ENCODE measurements at regions not wholly inside any gene's neighbourhood (a gene's known extent, or its start where the extent isn't known, plus 50 kb on each side); places are given as distances from the start of the nearest gene placed in this dataset.

GRCh38 chr6:1551249-1551648 lies 58.5 kb upstream of the FOXC1 start:
- no peak overlapping the region for H3K27ac Mint-ChIP-seq (ENCODE audit: unreplicated experiment)
- Histone ChIP-seq H4K20me1 (ENCODE audit: insufficient read depth, low read length) (no peaks in the 10 kb centered on the region), H3K9ac (ENCODE audit: low read length) (no peak overlapping the region), H3K4me3 (ENCODE audit: insufficient read depth, low read depth, low read length) (no peak overlapping the region), H3K36me3 (ENCODE audit: insufficient read depth, low read length) (no peaks in the 10 kb centered on the region), H3K4me2 (ENCODE audit: low read length) (no peak overlapping the region), H3K27me3 (ENCODE audit: insufficient read depth, low read length) (no peaks in the 10 kb centered on the region), H3K4me1 (ENCODE audit: insufficient read depth, low read length) (no peaks in the 10 kb centered on the region), H3K79me2 (ENCODE audit: insufficient read depth, low read length) (no peaks in the 10 kb centered on the region), H3K9me3 (ENCODE audit: insufficient read depth, low read depth, low read length) (no peaks in the 10 kb centered on the region), H2AFZ (ENCODE audit: low read depth, low read length) (no peak overlapping the region), H3K27ac (ENCODE audit: low read depth, low read length) (no peak overlapping the region)
- H3K9me3 Mint-ChIP-seq (ENCODE audit: unreplicated experiment), result peaks cover 5% of the 10 kb centered on the region
- FAIRE-seq, result no peak
- TF ChIP-seq CTCF (IDR thresholded peaks at IDR 0.05; ENCODE audit: insufficient read depth, low read depth, low read length), result no peak
- no peak for TF ChIP-seq EZH2 (IDR thresholded peaks at IDR 0.05; ENCODE audit: insufficient read depth, low read length)
- H3K27me3 Mint-ChIP-seq (ENCODE audit: low read depth, unreplicated experiment), result peaks cover 8% of the 10 kb centered on the region
- H3K4me3 Mint-ChIP-seq (ENCODE audit: unreplicated experiment), result no peak overlapping the region
- H3K36me3 Mint-ChIP-seq (ENCODE audit: low read depth, unreplicated experiment), result no peaks in the 10 kb centered on the region
- DNase-seq (ENCODE audit: low read depth), result no peak
- no peaks in the 10 kb centered on the region for H3K4me1 Mint-ChIP-seq (ENCODE audit: low read depth, unreplicated experiment)

- Histone ChIP-seq H3K4me3 (ENCODE audit: insufficient read depth, low read depth, low read length) (no peak overlapping the region), H3K27ac (ENCODE audit: low read depth, low read length) (no peak overlapping the region), H3K4me2 (ENCODE audit: low read length) (no peak overlapping the region), H3K27me3 (ENCODE audit: insufficient read depth, low read length) (no peaks in the 10 kb centered on the region), H4K20me1 (ENCODE audit: insufficient read depth, low read length) (no peaks in the 10 kb centered on the region), H3K79me2 (ENCODE audit: insufficient read depth, low read length) (no peaks in the 10 kb centered on the region), H3K9ac (ENCODE audit: low read length) (no peak overlapping the region), H2AFZ (ENCODE audit: low read depth, low read length) (no peak overlapping the region), H3K36me3 (ENCODE audit: insufficient read depth, low read length) (no peaks in the 10 kb centered on the region), H3K4me1 (ENCODE audit: insufficient read depth, low read length) (no peaks in the 10 kb centered on the region), H3K9me3 (ENCODE audit: insufficient read depth, low read depth, low read length) (no peaks in the 10 kb centered on the region)
- TF ChIP-seq EZH2 (IDR thresholded peaks at IDR 0.05; ENCODE audit: insufficient read depth, low read length), result no peak
- TF ChIP-seq CTCF (IDR thresholded peaks at IDR 0.05; ENCODE audit: insufficient read depth, low read depth, low read length), result no peak
- no peak overlapping the region for H3K27ac Mint-ChIP-seq (ENCODE audit: unreplicated experiment)
- peaks cover 5% of the 10 kb centered on the region for H3K9me3 Mint-ChIP-seq (ENCODE audit: unreplicated experiment)
- no peaks in the 10 kb centered on the region for H3K4me1 Mint-ChIP-seq (ENCODE audit: low read depth, unreplicated experiment)
- H3K27me3 Mint-ChIP-seq (ENCODE audit: low read depth, unreplicated experiment), result peaks cover 11% of the 10 kb centered on the region
- H3K36me3 Mint-ChIP-seq (ENCODE audit: low read depth, unreplicated experiment), result no peaks in the 10 kb centered on the region
- FAIRE-seq, result no peak
- DNase-seq (ENCODE audit: low read depth), result peak; percentile 11
- H3K4me3 Mint-ChIP-seq (ENCODE audit: unreplicated experiment), result no peak overlapping the region
These were observed 57.4 kb upstream of the FOXC1 start for GRCh38 chr6:1552296-1552761.

- no peaks in the 10 kb centered on the region for H4K20me1 ChIP-seq (ENCODE audit: insufficient read depth, low read length)
- no peak overlapping the region for H3K9ac ChIP-seq (ENCODE audit: low read length)
- H3K4me1 ChIP-seq (ENCODE audit: insufficient read depth, low read length), result no peaks in the 10 kb centered on the region
- H3K4me3 ChIP-seq (ENCODE audit: insufficient read depth, low read depth, low read length), result no peak overlapping the region
- H3K27ac ChIP-seq (ENCODE audit: low read depth, low read length), result no peak overlapping the region
- H3K4me2 ChIP-seq (ENCODE audit: low read length), result no peak overlapping the region
- Mint-ChIP-seq H3K27ac (ENCODE audit: unreplicated experiment) (no peak overlapping the region), H3K4me1 (ENCODE audit: low read depth, unreplicated experiment) (no peaks in the 10 kb centered on the region), H3K4me3 (ENCODE audit: unreplicated experiment) (no peak overlapping the region), H3K27me3 (ENCODE audit: low read depth, unreplicated experiment) (peaks cover 4% of the 10 kb centered on the region), H3K9me3 (ENCODE audit: unreplicated experiment) (peaks cover 5% of the 10 kb centered on the region), H3K36me3 (ENCODE audit: low read depth, unreplicated experiment) (no peaks in the 10 kb centered on the region)
- TF ChIP-seq EZH2 (IDR thresholded peaks at IDR 0.05; ENCODE audit: insufficient read depth, low read length) (no peak), CTCF (IDR thresholded peaks at IDR 0.05; ENCODE audit: insufficient read depth, low read depth, low read length) (no peak)
- no peak overlapping the region for H2AFZ ChIP-seq (ENCODE audit: low read depth, low read length)
- FAIRE-seq (no peak), DNase-seq (ENCODE audit: low read depth) (no peak)
- no peaks in the 10 kb centered on the region for H3K36me3 ChIP-seq (ENCODE audit: insufficient read depth, low read length)
- no peaks in the 10 kb centered on the region for H3K9me3 ChIP-seq (ENCODE audit: insufficient read depth, low read depth, low read length)
- H3K79me2 ChIP-seq (ENCODE audit: insufficient read depth, low read length), result no peaks in the 10 kb centered on the region
- no peaks in the 10 kb centered on the region for H3K27me3 ChIP-seq (ENCODE audit: insufficient read depth, low read length)
These were observed 56.1 kb upstream of the FOXC1 start for GRCh38 chr6:1553562-1554083.

Measured in astrocyte (in vitro differentiated cells and primary cell).